HG02678 (cell line): ENCODE measurements at regions not wholly inside any gene's neighbourhood (a gene's known extent, or its start where the extent isn't known, plus 50 kb on each side); places are given as distances from the start of the nearest gene placed in this dataset.
"Not testable (repeated sequence)": the region's sequence is repeated elsewhere in the genome, so short reads cannot be mapped to it uniquely, and the experiment has no call there.

Experiments used
- ATAC-seq: cut with Tn5 transposase; IDR thresholded peaks from one replicate; pipeline ENCODE4 v1.9.1; 2021; ENCODE audit warnings: mild to moderate bottlenecking, moderate library complexity; ENCODE audit not compliant: unreplicated experiment

- ATAC-seq: no peak
These were observed 366.1 kb upstream of the ZNF32 start for GRCh38 chr10:44014644-44015250.

GRCh38 chr10:44013981-44014380 is 365.3 kb upstream of the ZNF32 start:
- no peak for ATAC-seq

GRCh38 chr10:44012921-44013320 is 364.2 kb upstream of the ZNF32 start:
- ATAC-seq: no peak

- ATAC-seq: no peak
These were observed 362.9 kb upstream of the ZNF32 start for GRCh38 chr10:44011603-44011981.

- ATAC-seq: peak; percentile 94
These were observed 362.4 kb upstream of the ZNF32 start for GRCh38 chr10:44010873-44011602.

- no peak for ATAC-seq
These were observed 361.4 kb upstream of the ZNF32 start for GRCh38 chr10:44009891-44010632.

- no peak for ATAC-seq
These were observed 360.4 kb upstream of the ZNF32 start for GRCh38 chr10:44008917-44009709.

GRCh38 chr10:44008270-44008916 is 359.7 kb upstream of the ZNF32 start:
- peak; percentile 44 for ATAC-seq

- no peak for ATAC-seq
These were observed 358.1 kb upstream of the ZNF32 start for GRCh38 chr10:44006771-44007170.

- no peak for ATAC-seq
These were observed 357.1 kb upstream of the ZNF32 start for GRCh38 chr10:44005788-44006099.

GRCh38 chr10:44004913-44005787 is 356.5 kb upstream of the ZNF32 start:
- ATAC-seq: no peak

GRCh38 chr10:43998021-43998809 is 349.5 kb upstream of the ZNF32 start:
- ATAC-seq: no peak

- no peak for ATAC-seq
These were observed 348.6 kb upstream of the ZNF32 start for GRCh38 chr10:43997330-43997729.

GRCh38 chr10:43994539-43994938 is 345.9 kb upstream of the ZNF32 start:
- ATAC-seq: no peak

GRCh38 chr10:43992816-43993215 is 344.1 kb upstream of the ZNF32 start:
- not testable (repeated sequence) for ATAC-seq

- no peak for ATAC-seq
These were observed 337.7 kb upstream of the ZNF32 start for GRCh38 chr10:43986374-43986773.

- no peak for ATAC-seq
These were observed 337.3 kb upstream of the ZNF32 start for GRCh38 chr10:43985941-43986340.

- no peak for ATAC-seq
These were observed 335.2 kb upstream of the ZNF32 start for GRCh38 chr10:43983856-43984271.

- no peak for ATAC-seq
These were observed 334.7 kb upstream of the ZNF32 start for GRCh38 chr10:43983405-43983804.
